NCI-H1092 (cell line): ENCODE measurements at regions not wholly inside any gene's neighbourhood (a gene's known extent, or its start where the extent isn't known, plus 50 kb on each side); places are given as distances from the start of the nearest gene placed in this dataset.
"Not testable (repeated sequence)": the region's sequence is repeated elsewhere in the genome, so short reads cannot be mapped to it uniquely, and the experiment has no call there.

Experiments used
- DNase-seq: peaks from one replicate; lab custom pipeline; 2025; lab: John Stamatoyannopoulos, UW

- no peak for DNase-seq
Observed at GRCh38 chr3:105979961-105980360, 111.1 kb upstream of the CBLB start.

GRCh38 chr3:105982207-105982606, 113.4 kb upstream of the CBLB start:
- DNase-seq = no peak

- DNase-seq = no peak
Observed at GRCh38 chr3:105984837-105985236, 116.0 kb upstream of the CBLB start.

GRCh38 chr3:105986343-105986742, 117.5 kb upstream of the CBLB start:
- not testable (repeated sequence) for DNase-seq

- no peak for DNase-seq
Observed at GRCh38 chr3:105987809-105988208, 119.0 kb upstream of the CBLB start.

GRCh38 chr3:105988540-105989212, 119.9 kb upstream of the CBLB start:
- DNase-seq = no peak

- no peak for DNase-seq
Observed at GRCh38 chr3:105996781-105997180, 128.0 kb upstream of the CBLB start.

- DNase-seq = no peak
Observed at GRCh38 chr3:105997466-105997799, 128.6 kb upstream of the CBLB start.

GRCh38 chr3:105997800-105998526, 129.2 kb upstream of the CBLB start:
- DNase-seq = no peak

- no peak for DNase-seq
Observed at GRCh38 chr3:105999856-106000255, 131.0 kb upstream of the CBLB start.

GRCh38 chr3:106001923-106002322, 133.1 kb upstream of the CBLB start:
- DNase-seq = no peak

GRCh38 chr3:106004137-106004681, 135.4 kb upstream of the CBLB start:
- no peak for DNase-seq

GRCh38 chr3:106004826-106005225, 136.0 kb upstream of the CBLB start:
- DNase-seq = no peak

GRCh38 chr3:106006001-106006400, 137.2 kb upstream of the CBLB start:
- DNase-seq = no peak

GRCh38 chr3:106006571-106006970, 137.8 kb upstream of the CBLB start:
- DNase-seq = no peak

- no peak for DNase-seq
Observed at GRCh38 chr3:106007512-106007911, 138.7 kb upstream of the CBLB start.

- no peak for DNase-seq
Observed at GRCh38 chr3:106008766-106009165, 140.0 kb upstream of the CBLB start.

GRCh38 chr3:106010829-106011228, 142.0 kb upstream of the CBLB start:
- DNase-seq = no peak

- no peak for DNase-seq
Observed at GRCh38 chr3:106013971-106014370, 145.2 kb upstream of the CBLB start.

GRCh38 chr3:106014518-106014917, 145.7 kb upstream of the CBLB start:
- DNase-seq = no peak

GRCh38 chr3:106014971-106015370, 146.2 kb upstream of the CBLB start:
- no peak for DNase-seq

GRCh38 chr3:106018102-106018501, 149.3 kb upstream of the CBLB start:
- no peak for DNase-seq

- no peak for DNase-seq
Observed at GRCh38 chr3:106018929-106019550, 150.2 kb upstream of the CBLB start.
